ENCODE measurements at regions not wholly inside any gene's neighbourhood (a gene's known extent, or its start where the extent isn't known, plus 50 kb on each side); places are given as distances from the start of the nearest gene placed in this dataset.
"Not testable (repeated sequence)": the region's sequence is repeated elsewhere in the genome, so short reads cannot be mapped to it uniquely, and the experiment has no call there.

DNA sequence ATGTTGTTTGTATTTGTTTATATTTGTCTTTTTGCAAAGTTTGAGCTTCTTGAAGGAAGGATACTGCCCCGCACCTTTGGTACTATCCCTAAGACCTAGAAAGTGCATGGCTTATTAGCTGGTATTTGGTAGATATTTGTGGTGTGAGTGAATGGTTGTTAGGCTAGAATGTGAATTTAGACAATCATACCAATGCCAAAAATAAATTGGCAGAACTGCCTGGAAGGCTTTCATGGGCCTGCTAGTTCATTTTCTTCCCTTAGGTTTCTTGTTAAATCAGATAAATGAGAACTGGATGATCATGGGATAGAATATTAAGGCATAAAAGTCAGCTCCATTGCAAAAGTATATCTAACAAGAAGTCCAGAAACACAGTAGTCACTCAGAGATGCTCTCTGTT is 147.5 kb upstream of the TSLP start:
- no peak for DNase-seq (ENCODE audit: low spot score)

DNA sequence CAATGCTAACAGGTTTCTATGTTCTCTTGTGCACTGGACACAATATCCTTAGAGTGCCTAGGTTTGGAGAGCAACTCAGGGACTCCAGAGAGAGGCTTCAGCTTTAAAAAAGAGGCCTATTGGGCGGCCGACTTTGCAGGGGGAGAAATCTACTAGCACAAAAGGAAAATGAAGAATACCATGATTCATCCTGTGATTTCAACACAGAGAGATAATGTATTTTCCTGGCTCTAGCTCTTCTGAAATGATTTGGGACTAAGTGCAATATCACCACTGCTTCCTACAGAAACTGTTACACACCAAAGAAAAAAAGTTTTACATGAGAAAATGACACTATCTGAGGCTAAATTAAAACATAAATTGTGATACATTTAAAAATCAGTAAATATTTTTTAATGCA is 146.1 kb upstream of the TSLP start:
- DNase-seq (ENCODE audit: low spot score) = no peak

DNA sequence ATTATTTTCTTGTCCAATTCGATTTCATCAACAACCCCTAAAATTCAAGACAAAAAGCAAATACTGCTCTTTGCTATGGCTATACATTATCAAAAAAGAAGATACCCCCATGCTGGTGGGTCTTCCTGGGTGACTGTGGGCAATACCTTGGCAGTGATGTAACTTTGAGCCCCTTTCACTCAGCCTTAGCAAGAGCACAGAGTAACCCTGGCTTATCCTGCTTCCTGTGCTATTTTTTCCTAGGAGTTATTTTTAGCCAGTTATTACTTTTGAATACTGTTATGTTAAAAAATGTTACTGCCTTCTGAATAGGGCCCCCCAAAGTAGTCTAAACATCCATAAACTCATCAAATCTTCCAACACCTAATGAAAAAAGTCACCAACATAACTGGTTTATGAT is 145.6 kb upstream of the TSLP start:
- DNase-seq (ENCODE audit: low spot score) = no peak

DNA sequence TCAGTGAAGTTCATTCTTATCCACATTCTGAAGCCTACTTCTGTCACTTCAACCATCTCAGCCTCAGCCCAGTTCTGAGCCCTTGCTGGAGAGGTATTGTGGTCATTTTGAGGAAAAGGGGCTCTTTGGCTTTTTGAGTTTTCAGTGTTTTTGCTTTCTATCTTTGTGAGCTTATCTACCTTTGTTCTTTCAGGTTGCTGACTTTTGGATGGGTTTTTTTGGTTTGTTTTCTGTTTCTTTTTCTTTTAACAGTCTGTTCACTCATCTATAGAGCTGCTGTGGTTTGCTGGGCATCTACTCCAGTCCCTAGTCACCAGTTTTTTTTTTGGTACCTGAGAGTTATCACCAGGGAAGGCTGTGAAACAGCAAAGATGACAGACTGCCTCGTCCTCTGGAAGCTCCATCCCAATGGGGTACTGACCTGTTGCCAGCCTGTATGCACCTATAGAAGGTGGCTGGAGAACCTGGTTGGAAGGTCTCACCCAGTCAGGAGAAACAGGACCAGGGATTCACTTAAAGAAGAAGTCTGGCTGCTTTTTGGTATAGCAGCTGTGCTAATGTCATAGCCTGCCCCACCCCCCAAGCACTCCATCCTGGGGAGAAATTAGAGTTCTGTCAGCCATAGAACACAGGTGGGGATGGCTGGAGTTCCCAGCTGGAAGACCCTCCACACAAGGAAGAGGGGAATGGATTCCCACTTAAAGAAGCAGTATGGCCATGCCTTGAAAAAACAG is 138.6 kb upstream of the TSLP start:
- DNase-seq (ENCODE audit: low spot score) = no peak

DNA sequence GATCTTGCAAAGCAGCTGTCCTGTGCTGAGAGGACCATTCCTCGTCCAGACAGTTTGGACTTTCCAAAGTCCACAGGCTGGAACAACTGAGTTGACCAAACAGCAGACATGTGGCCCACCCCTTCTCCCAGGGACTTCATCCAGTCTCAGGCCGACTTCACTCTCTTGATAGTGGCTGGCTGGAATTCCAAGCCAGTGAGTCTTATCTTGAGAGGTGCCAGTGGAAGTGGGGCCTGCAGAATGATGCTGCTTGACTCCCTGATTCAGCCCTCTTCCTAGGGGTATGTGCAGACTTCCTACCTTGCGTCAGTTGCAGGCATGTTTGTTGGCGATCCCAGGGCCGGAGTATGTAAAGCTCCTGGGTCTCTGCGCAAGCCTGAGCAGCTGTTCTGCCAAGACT is 131.4 kb upstream of the TSLP start:
- no peak for DNase-seq (ENCODE audit: low spot score)

DNA sequence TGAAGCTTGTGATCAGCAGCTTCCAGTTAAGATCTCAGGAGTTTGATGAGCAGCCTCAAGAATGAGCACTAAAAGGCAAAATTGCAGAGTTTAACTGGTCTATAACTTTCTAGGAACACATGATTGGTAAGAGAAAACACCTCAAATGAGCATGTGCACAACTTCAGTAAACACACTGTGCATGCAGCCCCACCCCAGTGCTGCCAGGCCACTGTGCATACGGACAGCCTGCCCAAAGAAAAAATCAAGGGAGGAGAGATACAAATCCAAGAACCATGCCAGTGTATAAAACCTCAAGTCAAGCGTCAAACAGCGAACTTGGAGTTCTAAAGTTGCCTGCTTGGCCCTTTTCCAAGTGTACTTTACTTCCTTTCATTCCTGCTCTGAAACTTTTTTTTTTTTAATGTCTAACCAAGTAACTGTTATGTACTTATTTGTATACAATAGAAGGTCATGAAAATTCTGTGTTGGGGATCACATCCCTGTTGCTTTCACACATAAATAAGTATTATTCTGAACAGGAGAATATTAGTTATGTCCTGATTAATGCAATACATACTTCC is 125.6 kb upstream of the TSLP start:
- no peak for DNase-seq (ENCODE audit: low spot score)

DNA sequence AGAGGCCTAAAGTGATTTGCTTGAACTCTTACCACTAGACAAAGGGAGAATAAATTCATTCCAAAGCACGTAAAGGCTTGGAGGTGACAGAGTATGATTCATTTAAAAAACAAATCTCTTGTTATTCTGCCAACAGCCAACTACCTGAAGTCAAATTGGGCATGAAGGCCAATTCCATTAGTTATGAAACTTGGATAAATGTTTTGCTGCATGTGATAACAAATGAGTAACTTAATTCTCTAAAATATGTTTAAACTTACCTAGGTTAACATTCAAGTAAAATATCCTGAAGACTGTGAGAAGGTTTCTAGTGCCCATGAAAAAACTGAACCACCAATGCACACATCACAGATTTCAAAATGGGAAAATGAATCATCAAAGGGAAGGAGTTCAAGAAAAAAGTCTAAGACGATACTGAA is 120.1 kb upstream of the TSLP start:
- no peak for DNase-seq (ENCODE audit: low spot score)

DNA sequence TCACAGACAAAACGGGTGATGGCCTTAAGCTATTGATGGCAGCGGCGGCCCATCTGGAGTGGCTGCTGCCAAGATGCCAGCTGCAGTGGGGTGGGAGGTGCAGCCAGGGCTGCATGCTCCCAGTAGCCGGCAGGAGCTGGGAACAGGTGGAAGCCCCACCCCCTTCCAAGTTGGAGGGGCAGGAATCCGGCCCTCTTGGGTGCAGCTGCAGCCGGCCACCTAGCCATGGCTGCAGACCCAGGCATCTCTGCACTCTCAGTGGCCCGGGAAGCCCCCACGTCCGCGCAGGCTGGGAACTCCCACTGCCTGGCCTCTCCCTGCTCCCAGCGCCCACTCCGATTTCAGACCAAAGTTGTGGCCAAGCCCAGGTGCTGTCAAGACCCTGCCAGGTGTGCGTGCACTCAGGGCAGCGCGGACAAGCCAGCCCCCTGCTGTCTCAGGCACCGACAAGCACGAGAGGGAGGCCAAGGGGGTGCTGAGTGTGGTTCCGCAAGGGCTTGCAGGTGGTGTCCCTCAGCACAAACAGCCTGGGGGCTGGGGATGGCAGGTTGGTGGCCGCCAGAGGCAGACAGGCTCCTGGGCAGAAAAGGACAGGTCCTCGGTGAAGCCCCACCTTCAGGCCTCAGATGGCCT is 115.1 kb upstream of the TSLP start:
- no peak for DNase-seq (ENCODE audit: low spot score)

DNA sequence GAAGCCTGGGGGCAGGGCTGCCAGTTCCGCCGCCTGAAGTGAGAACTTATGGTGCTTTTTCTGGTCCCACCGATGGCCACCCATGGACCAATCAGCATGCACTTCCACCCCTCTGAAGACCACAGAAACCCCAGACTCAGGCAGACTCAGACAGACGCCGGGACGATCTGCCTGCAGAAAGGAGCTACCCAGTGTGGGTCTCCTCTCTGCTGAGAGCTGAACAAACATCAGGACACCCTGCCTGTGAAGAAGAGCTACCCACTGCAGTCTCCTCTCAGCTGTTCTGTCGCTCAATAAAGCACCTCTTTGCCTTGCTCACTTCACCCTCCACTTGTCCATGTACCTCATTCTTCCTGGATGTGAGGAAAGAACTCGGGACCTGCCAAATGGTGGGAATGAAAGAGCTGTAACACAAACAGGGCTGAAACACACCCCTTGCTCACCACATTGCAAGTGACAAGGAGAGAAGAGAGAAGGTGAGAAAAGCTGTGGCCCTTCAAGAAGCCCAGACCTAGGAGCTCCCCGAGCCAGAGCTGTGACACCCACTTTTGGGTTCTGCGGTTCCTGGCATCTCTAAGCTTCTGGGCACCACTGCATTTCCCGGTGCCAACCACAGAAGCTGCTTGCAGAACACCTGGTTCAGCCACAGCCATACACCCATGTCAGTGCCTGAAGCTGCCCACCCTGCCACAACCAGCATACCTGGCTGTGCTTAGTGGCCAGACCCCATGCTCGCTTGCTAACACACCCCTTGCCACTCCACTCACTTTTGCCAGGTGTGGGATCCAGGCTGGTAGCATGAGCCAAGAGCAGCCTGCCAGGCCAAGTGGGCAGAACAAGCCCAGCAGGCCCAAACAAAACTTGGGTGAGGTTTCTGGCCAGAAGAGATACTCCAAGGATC is 114.3 kb upstream of the TSLP start:
- DNase-seq (ENCODE audit: low spot score) = no peak

DNA sequence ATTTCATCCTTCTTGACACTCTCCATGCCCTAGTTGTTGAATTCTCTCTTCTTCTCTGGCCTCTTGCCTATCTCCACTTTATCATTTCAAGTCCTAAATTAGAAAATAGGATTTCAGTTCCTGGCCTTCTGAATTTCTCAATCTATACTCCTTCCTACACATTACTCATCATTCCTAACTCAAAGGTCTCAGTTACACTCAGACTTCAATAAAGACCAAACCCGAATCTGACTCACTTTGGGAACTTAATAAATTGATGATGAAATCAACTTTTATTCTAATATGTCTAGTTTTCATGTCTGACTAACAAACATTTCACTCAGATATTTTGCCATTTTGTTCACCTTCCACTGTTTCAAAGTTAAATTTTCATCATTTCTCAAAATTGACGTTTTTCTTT is 113.6 kb upstream of the TSLP start:
- no peak for DNase-seq (ENCODE audit: low spot score)

DNA sequence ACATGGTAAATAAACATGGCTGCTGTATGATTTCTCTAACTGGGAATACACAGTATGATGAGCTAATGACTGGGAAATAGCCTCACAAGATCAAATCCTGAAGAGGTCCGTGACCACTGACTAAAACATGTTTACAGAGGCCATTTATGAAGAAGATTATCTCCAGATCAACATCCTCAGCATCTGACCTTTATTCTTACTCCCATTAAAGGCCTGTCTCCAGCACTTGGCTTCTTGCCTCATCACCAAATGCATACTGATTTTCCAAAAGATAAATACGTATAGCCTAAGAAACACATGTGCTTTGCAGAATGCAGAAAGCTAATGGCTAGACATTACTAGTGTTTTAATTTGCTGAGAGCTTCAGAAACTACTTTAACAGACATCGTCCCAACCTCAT is 108.0 kb upstream of the TSLP start:
- no peak for DNase-seq (ENCODE audit: low spot score)

DNA sequence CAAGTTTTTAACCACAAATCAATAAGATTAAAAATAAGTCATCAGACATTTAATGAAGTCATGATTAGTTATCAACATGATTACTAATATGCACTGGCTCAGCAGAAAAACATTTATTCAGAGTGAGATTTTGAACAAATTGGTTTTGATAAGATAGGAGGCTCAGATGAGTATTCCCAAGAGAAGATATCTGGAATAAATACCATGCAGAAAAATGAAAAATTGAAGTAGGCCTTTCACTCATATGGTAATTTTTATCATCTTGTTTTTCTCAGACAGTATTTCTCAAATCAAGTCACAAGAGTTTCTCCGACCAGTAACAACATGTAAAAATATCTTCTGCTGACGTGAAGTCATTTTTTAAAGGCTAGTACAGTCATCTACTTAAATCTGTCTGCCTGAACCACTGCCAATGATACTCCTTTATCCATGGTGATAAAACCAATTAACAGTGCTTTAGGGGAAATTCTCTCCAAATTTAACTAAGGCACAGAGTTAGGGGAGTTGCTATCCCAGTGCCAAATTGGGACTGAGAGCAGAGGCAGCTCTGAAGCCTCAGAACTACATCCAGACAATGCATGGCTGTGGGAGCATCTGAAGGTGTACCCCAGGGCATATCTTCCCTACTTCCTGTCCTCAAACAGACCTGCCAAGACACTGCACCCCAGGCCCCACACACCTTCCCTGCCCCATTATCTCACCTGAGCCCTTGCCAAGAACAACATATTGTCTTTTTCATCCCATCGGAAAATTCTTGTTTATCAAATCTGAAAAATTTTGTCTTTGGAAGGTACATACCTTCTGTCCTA is 105.5 kb upstream of the TSLP start:
- DNase-seq (ENCODE audit: low spot score) = no peak

DNA sequence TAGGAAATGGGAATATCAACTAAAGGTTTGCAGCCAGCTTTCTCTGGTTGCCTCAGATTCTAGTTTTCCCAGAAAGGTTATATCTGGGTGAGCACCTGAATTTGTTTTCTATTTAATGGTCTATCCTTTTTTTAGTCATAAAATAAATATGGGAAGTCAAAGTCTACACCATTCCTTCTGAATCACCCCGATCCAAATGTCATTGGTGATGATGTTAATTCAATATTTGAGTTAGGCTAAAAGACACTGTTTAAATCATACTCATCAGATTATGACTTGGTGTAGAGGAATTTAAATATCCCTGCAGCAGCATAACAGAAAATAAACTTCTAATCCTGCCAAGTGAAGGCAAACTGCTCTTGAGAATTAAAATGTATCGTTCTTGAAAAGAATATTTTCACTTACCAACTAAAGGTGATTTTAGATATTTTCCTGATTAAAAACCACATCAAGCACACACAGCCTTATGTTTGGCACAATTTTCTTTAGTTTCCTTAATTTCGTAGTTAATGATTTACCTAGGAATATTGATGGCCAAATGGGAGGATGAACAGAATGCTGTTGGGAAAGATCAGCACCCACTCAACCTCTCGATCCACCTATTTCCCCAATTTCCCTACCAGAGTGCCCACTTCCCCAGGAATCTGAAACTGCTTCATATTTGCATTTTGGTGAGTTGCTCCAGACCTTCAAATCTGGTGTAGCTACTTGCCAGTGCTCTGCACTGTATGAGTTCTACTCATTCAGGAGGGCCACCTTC is 103.1 kb upstream of the TSLP start:
- no peak for DNase-seq (ENCODE audit: low spot score)

DNA sequence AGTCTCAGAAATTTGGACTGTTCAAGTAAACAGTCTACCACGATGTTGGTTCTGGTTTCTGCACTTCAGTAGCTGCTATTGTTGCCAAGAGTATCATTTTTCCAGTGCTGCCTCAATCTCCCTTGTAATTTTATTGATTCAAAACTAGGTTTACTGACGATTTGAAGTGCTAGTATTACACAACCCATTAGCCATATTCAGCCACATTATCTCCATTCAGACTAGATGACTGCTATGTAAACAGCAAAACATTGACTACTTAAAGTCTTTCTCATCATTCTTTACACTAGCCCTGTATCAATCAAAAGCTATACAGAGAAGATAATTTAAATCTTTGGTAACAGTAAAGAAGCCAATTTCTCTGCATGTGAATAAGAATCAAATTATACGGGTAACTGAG is 102.0 kb upstream of the TSLP start:
- no peak for DNase-seq (ENCODE audit: low spot score)

DNA sequence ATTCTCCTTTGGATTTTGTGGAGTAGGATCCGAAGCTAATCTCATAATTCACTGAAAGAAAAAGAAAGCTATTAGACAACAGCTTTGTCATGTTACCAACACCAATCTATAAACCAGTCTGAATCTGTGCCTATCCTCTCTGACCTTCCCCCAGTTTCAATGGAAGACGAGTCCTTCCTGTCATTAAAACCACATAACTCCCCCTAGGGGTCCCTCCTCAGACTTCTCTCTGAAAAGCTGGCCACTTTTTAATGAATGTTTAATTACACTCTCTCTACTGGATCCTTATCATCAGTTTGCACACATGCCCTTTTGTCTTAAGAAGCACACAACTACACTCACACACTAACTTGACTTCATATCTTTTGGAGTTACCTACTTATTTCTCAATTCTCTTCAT is 98.0 kb upstream of the TSLP start:
- DNase-seq (ENCODE audit: low spot score) = no peak

DNA sequence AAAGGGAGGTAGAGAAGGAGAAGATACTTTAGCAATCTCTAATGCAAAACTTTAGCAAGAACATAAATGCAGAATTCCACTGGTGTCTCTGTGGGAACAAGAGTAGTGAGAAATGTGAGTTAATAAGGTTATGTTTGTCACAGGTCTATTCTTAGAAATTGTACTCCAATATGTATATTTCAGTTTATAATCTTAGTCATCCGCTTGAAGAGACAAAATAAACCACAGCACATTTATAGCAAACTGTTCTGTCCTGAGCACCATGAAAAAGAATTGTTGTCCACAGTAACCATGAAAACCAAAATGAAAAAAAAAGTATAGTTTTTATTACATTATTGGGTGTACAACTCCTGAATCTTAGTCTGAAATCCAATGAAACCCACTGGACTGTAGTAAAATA is 93.6 kb upstream of the TSLP start:
- DNase-seq (ENCODE audit: low spot score) = no peak

DNA sequence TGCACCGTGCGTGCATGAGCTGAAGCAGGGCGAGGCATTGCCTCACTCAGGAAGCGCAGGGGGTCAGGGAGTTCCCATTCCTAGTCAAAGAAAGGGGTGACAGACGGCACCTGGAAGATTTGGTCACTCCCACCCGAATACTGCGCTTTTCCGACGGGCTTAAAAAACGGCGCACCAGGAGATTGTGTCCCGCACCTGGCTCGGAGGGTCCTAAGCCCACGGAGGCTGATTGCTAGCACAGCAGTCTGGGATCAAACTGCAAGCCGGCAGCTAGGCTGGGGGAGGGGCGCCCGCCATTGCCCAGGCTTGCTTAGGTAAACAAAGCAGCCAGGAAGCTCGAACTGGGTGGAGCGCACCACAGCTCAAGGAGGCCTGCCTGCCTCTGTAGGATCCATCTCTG is 85.6 kb upstream of the TSLP start:
- not testable (repeated sequence) for DNase-seq (ENCODE audit: low spot score)

DNA sequence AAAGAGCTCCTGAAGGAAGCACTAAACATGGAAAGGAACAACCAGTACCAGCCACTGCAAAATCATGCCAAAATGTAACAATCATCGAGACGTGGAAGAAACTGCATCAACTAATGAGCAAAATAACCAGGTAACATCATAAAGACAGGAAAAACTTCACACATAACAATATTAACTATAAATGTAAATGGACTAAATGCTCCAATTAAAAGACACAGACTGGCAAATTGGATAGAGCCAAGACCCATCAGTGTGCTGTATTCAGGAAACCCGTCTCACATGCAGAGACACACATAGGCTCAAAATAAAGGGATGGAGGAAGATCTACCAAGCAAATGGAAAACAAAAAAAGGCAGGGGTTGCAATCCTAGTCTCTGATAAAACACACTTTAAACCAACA is 83.9 kb upstream of the TSLP start:
- not testable (repeated sequence) for DNase-seq (ENCODE audit: low spot score)

DNA sequence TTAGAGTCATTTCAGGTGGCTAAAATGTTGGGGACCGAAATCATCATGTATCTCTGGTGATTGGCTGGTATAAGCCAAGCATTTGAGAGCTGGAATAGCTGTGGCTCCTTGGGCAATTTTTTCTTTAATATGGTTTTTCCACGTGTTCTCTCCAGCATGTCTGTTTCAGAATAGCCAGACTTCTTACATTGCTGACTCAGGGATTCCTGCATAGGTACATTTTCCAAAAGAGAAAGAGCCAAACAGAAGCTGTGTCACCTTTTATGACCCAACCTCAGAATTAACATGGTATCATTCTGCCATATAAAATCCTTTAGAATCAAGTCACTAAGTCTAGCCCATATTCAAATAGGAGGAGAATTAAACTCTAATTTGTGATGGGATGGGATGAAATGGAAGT is 74.8 kb upstream of the TSLP start:
- DNase-seq (ENCODE audit: low spot score) = no peak

DNA sequence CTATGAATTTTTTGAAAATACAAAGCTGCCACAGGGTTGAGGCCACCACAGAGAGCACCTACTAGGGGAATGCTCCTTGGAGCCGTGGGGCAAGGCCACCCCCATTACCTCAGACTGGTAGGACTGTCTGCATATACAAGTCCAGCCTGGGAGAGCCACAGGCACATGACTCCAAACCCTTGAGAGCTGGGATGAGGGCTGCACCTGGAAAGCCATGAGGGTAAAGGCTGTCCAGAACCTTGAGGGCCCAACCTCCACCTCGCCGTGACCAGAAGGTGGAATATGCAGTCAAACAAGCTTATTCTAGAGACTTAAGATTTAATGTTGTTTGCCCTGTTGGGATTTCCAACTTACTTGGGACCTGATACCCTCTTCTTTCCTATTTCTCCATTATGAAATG is 69.5 kb upstream of the TSLP start:
- no peak for DNase-seq (ENCODE audit: low spot score)

DNA sequence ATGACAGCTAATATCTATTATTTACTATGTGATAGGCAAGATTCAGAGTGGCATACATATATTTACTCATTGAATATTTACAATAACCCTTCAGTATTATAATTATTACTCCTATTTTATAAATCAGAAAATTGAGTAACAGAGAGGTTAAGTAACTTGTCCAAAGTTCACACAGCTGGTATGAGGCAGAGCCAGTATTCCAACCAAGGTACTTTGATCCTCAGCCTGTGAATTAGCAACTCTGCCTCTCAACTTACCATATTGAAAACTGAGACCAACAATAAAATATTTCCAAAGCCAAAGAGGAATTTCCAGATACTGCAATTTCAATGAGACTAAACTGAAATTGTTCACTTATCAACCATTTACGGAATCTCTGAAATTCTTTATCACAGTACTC is 67.9 kb upstream of the TSLP start:
- DNase-seq (ENCODE audit: low spot score) = no peak
